ENCODE measurements at regions not wholly inside any gene's neighbourhood (a gene's known extent, or its start where the extent isn't known, plus 50 kb on each side); places are given as distances from the start of the nearest gene placed in this dataset.

DNA sequence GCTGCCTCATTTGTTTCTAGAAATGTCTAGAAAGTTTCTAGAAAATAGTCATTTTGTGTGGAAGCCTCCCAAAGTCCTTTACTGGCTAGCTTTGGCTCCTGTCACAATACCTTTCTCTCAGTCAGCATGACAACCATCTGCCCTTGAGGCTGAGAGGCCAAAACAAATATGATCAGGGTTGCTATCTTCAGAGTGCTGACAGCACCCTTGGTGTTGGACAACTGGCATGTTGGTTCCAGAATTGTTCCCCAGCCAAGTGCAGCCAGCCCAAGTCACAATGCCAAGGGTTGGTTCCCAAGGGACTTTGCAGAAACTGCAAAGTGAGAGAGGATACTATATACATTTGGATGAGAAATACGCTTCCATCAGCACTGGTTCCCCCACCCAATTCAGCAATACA lies 140.9 kb upstream of the GAS1 start:
- no peaks in the 10 kb centered on the region for H3F3A ChIP-seq (ENCODE audit: insufficient read depth, low read depth)
- H3K4me3 ChIP-seq = no peak overlapping the region
- no peaks in the 10 kb centered on the region for H4K20me1 ChIP-seq (ENCODE audit: insufficient read depth)
- CTCF ChIA-PET = no interaction called here
- POLR2A ChIA-PET (ENCODE audit: unreplicated experiment) = no interaction called here
- no peaks in the 10 kb centered on the region for H3K36me3 ChIP-seq (ENCODE audit: low read depth)
- no peak overlapping the region for H3K4me2 ChIP-seq
- H3K4me1 ChIP-seq (replicated peaks; ENCODE audit: insufficient read depth) = no peaks in the 10 kb centered on the region
- H3K9me3 ChIP-seq (ENCODE audit: insufficient read depth, low read depth) = no peaks in the 10 kb centered on the region
- BruUV-seq (replicated peaks) = no TSS peak
- TF ChIP-seq EZH2 (IDR thresholded peaks at IDR 0.05; ENCODE audit: low read depth) = no peak
- TF ChIP-seq, protein P1, sequence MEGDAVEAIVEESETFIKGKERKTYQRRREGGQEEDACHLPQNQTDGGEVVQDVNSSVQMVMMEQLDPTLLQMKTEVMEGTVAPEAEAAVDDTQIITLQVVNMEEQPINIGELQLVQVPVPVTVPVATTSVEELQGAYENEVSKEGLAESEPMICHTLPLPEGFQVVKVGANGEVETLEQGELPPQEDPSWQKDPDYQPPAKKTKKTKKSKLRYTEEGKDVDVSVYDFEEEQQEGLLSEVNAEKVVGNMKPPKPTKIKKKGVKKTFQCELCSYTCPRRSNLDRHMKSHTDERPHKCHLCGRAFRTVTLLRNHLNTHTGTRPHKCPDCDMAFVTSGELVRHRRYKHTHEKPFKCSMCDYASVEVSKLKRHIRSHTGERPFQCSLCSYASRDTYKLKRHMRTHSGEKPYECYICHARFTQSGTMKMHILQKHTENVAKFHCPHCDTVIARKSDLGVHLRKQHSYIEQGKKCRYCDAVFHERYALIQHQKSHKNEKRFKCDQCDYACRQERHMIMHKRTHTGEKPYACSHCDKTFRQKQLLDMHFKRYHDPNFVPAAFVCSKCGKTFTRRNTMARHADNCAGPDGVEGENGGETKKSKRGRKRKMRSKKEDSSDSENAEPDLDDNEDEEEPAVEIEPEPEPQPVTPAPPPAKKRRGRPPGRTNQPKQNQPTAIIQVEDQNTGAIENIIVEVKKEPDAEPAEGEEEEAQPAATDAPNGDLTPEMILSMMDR (conservative IDR thresholded peaks at IDR 0.05) = no peak
- H3K79me2 ChIP-seq (ENCODE audit: low read depth) = no peaks in the 10 kb centered on the region
- DNase-seq = no peak
- no peak overlapping the region for H2AFZ ChIP-seq
- no peak overlapping the region for H3K27ac ChIP-seq
- intact Hi-C loops (cut with micrococcal nuclease; ENCODE audit: unreplicated experiment) = no loop called here
- no peaks in the 10 kb centered on the region for H3K9me2 ChIP-seq (ENCODE audit: insufficient read depth)
- no peaks in the 10 kb centered on the region for H3K27me3 ChIP-seq (ENCODE audit: insufficient read depth, low read depth)

DNA sequence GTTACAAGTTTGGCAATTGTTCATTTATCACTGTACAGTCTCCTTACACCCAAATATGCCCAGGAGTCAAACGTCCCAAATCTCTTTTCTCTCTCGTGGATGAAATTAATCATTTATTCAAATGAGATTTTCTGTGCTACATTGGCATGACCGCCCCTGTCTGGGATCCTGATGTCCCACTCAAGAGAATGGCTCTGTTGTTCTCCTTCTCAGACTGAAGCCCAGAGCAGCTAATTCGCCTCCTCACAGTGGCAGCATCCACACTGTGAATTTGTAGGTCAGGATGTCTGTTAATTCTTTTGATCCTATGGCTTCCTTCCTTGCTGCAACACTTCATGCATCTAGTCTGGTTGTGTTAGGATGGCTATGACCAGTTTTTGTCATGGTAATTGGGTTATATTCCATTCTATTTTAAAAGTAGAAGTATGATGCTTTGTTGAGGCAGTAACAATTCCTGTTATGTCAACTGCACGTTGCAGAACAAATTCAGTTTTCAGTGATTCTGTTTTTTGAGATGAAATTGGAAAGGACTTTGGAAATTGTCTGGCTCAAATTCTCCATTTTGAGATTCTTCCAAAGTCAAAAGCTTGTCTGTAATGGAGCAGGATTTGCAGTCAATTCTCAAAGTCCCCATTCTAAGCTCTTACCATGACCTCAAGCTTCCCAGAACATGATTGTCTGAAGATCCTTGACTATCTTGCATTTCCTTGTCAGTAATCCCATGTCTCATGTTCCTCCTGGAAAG lies 141.5 kb upstream of the GAS1 start:
- no peaks in the 10 kb centered on the region for H3K79me2 ChIP-seq (ENCODE audit: low read depth)
- DNase-seq = no peak

DNA sequence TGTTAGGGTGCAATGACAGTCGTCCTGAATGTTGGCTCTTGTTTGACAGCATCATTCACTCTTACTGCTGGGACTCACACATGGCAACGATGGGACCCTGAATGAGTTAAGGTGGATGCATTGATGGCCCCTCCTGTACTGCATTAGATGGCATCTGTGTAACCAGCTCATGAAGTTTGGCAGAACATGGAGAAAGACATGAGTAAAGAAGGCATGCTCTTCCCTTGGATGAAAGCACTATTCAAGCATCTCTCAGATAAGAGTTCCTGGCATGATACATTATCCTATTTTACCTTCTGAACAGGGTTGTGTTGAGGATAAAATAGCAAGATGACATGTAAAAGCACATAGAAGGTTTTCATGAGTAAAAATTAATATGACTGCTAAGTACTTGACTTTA lies 142.2 kb upstream of the GAS1 start:
- TF ChIP-seq EZH2 (IDR thresholded peaks at IDR 0.05; ENCODE audit: low read depth) = no peak
- TF ChIP-seq, protein P1 (conservative IDR thresholded peaks at IDR 0.05) = no peak
- ChIA-PET CTCF (no interaction called here), POLR2A (ENCODE audit: unreplicated experiment) (no interaction called here)
- Histone ChIP-seq H3K9me3 (ENCODE audit: insufficient read depth, low read depth) (no peaks in the 10 kb centered on the region), H3K36me3 (ENCODE audit: low read depth) (no peaks in the 10 kb centered on the region), H3K4me3 (no peak overlapping the region), H3K27ac (no peak overlapping the region), H3K27me3 (ENCODE audit: insufficient read depth, low read depth) (no peaks in the 10 kb centered on the region), H3K4me2 (no peak overlapping the region), H3K4me1 (replicated peaks; ENCODE audit: insufficient read depth) (no peaks in the 10 kb centered on the region), H3K9me2 (ENCODE audit: insufficient read depth) (no peaks in the 10 kb centered on the region), H3F3A (ENCODE audit: insufficient read depth, low read depth) (no peaks in the 10 kb centered on the region), H2AFZ (no peak overlapping the region), H4K20me1 (ENCODE audit: insufficient read depth) (no peaks in the 10 kb centered on the region), H3K79me2 (ENCODE audit: low read depth) (no peaks in the 10 kb centered on the region)
- no peak for DNase-seq
- no TSS peak for BruUV-seq (replicated peaks)
- intact Hi-C loops (cut with micrococcal nuclease; ENCODE audit: unreplicated experiment) = no loop called here

More for the DNA sequence above, 141.5 kb upstream of the GAS1 start:
- Histone ChIP-seq H3F3A (ENCODE audit: insufficient read depth, low read depth) (no peaks in the 10 kb centered on the region), H3K4me1 (replicated peaks; ENCODE audit: insufficient read depth) (no peaks in the 10 kb centered on the region), H3K27ac (no peak overlapping the region), H3K9me3 (ENCODE audit: insufficient read depth, low read depth) (no peaks in the 10 kb centered on the region), H3K4me3 (no peak overlapping the region), H3K27me3 (ENCODE audit: insufficient read depth, low read depth) (no peaks in the 10 kb centered on the region), H4K20me1 (ENCODE audit: insufficient read depth) (no peaks in the 10 kb centered on the region), H3K9me2 (ENCODE audit: insufficient read depth) (no peaks in the 10 kb centered on the region), H3K4me2 (no peak overlapping the region), H2AFZ (no peak overlapping the region), H3K36me3 (ENCODE audit: low read depth) (no peaks in the 10 kb centered on the region)
- TF ChIP-seq, protein P1 (conservative IDR thresholded peaks at IDR 0.05) = no peak
- TF ChIP-seq EZH2 (IDR thresholded peaks at IDR 0.05; ENCODE audit: low read depth) = no peak
- ChIA-PET CTCF (no interaction called here), POLR2A (ENCODE audit: unreplicated experiment) (no interaction called here)
- BruUV-seq (replicated peaks) = no TSS peak
- intact Hi-C loops (cut with micrococcal nuclease; ENCODE audit: unreplicated experiment) = no loop called here
